Activated CD8-positive, alpha-beta memory T cell treated with anti-CD3 and anti-CD28 coated beads, Interleukin-2, amount 50 U/mL, for 4 hours (primary cell): ENCODE measurements at regions not wholly inside any gene's neighbourhood (a gene's known extent, or its start where the extent isn't known, plus 50 kb on each side); places are given as distances from the start of the nearest gene placed in this dataset.

Source experiments
- DNase-seq: peaks from one replicate; pipeline ENCODE4 v3.0.0-alpha.2; 2020

DNA sequence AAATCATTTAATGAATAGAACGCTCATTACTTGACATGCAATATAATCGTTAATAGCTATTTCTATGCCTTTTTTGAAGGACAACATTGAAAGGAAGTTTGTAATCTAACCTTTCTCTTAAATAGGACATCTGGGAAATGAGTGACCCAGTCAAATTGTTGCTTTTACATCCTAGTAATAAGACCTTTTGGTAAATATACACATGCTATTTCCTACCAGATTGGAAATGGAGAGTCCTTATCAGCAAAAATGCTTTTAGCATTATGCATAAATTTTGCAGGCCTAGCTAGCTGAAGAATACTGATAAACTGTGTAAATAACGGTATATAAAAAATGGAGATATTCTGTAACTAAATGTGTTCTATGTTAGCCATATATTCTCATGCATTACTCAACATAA is 567.3 kb upstream of the DSEL start:
- no peak for DNase-seq

DNA sequence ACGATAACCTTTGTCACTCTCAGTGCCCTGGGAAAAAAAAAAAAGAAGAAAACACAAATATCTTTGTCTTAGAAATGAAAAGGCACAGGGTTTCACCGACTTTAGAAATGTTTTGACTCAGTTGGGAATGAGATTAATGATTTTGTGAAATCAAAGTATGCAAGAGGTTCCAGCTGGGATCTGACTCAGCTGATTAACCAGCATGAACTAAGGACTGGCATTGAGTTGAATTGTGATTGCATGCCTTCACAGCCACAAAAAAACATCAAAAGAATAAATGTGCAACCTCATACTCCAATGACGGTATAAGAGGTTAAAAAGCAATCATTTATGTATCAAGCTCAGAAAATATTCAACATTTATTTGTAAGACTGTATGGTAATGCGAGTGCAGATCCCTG is 566.6 kb upstream of the DSEL start:
- no peak for DNase-seq

DNA sequence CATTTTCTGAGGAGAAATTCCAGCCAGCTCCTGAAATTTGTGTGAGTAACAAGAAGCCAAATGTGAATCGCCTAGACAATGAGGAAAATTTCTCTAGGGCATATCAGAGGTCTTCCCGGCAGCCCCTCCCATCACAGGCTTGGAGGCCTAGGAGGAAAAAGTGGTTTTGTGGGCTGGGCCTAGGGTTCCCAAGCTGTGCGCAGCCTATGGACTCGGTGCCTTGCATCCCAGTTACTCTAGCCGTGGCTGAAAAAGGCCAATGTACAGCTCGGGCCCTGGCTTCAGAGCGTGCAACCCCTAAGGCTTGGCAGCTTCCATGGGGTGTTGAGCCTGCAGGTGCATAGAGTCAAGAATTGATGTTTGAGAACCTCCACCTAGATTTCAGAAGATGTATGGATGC is 556.2 kb upstream of the DSEL start:
- DNase-seq = no peak

DNA sequence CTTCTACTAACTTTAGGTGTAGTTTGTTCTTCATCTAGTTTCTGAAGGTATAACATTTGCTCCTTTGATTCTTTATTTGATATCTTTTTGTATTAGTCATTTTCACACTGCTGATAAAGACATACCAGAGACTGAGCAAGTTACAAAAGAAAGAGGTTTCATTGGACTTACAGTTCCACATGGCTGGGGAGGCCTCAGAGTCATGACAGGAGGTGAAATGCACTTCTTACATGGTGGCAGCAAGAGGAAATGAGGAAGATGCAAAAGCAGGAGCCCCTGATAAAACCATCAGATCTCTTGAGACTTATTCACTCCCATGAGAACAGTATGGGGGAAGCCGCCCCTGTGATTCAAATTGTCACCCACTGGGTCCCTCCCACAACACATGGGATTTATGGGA is 544.4 kb upstream of the DSEL start:
- DNase-seq = no peak

DNA sequence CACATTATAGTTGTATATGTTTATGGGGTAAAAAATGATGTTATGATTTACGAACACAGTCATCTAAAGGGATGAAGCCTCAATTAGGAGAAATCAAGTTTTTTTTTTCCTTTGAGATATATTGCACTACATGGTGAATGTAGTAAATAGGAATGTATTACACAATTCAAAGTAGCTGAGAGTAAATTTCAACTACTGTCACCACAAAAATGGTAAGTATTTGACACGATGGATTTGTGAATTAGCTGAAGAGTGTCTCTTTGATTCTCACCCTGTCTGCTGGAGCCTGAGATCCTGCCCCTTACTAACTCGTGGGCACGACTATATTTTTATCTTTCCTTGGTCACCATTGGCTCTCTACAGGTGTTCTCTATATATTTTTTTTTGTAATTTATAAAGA is 540.4 kb upstream of the DSEL start:
- DNase-seq = no peak

DNA sequence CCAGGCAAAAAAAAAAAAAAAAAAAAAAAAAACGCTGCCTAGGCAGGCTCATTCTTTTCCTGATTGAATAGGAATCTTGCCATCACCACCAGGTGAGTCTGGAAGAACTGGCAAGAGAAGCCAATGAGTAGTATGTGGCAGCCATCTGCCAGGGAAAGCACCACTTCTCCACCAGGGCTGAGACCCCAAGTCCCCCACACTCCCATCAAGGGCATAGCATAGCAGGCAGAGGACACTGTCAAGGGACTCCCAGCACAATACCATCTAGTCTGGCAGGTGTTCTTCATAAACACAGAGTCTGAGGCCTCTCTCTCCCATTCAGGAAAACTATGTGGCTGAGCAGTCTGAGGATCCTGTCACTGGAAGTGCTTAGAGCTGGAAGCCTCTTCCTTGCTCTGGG is 538.1 kb upstream of the DSEL start:
- no peak for DNase-seq

DNA sequence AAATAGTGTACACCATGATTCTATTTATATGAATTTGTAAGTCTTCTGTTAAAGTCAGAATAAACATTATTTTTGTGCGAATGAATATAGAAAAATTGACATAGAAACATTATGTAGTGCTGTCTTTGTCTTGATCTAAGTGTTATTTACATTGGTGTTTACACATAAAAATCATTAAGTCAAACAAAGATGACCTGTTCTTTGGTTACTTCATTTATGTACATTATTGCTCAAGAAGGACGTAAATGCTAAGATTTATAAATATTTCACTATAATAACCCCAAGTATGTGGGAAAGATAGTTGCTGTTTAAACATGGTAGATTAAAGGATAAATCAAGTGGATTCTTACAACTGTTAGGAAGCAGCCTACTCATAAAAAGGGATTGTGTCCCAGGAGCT is 536.8 kb upstream of the DSEL start:
- no peak for DNase-seq

DNA sequence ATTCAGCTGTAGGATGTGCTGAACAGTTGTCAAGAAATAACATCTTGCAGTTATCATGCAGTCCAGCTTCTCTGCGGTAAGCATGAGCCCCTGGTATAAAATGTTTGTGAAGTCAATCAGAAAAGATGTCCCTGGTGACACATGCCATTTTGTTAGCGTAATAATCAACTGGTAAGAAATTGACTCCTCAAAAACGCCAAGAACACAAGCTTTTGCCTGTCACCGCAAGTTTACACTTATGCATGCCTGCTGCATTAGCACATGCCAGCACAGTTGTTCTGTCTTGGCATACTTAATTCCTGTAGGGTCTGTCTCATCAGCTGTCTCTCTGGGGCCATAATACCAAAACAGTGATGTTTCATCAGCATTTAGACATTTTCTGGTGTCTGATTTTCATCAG is 524.8 kb upstream of the DSEL start:
- DNase-seq = no peak

DNA sequence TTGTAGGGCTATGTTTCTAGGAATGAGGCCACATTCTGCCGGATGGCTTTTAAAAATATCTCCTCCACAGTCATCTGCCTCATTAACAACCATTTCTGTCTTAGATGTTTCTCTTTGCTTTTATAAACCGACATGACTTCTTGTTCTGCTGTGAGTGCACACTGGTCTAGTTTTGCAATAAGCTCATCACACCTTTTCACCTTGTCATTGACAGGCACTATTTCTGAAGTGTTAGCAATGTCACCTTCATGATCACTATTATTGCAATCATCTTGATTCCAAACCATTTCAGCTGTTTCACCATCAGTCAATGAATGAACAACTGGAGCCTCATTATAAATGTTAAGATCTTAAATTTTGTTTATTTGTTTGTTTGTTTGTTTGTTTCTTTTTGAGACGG is 523.7 kb upstream of the DSEL start:
- no peak for DNase-seq

DNA sequence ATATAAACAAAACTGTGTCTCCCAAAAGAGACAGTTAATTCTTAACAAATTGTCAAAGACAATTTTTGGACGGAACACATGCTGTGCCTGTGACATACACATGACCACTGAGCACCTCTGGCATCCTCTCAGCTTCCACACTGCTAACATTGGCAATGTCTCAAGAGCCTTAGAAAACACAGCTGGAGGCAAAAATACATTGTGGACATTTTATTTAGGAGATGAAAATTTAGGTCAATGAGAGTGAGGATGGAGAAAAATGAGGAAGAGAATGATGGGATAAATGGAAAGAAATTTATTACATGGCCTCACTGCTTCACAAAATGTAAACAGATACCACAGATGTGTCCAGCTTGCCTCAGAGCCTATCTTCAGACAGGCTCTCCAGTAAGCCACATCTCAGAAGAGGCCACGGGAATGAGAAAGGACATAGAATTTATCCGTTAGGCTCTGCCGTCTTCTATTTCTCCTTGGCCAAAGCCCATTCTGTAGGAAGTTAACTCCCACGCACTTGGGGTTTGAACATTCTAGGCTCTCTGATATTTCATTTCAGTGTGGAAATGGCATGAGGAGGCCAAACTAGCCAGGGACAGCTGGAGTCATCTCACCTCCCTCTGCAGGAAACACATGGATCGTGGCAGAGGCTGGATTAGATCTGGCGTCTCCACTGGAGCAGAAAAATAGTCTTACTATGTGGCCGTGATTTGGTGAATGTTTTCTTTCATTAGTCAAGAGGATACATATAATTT is 519.4 kb upstream of the DSEL start:
- no peak for DNase-seq

DNA sequence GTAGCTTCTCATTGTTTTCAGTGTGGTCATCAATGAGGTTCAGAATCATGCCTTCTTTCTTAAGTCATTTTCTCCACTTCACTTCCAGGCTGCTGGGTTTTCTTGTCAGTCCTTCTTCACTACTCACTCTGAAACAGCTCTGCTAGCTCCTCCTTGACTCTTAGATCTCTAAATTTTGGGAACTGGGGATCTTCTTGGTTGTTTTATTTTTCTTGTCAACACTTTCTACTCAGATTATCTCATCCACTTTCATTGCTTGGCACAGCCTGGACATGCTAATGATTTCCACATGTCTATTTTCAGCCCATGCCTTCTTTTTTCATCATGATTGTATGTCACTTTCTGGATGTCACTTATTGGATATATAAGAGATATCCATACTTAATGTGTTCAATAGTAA is 517.8 kb upstream of the DSEL start:
- DNase-seq = no peak

DNA sequence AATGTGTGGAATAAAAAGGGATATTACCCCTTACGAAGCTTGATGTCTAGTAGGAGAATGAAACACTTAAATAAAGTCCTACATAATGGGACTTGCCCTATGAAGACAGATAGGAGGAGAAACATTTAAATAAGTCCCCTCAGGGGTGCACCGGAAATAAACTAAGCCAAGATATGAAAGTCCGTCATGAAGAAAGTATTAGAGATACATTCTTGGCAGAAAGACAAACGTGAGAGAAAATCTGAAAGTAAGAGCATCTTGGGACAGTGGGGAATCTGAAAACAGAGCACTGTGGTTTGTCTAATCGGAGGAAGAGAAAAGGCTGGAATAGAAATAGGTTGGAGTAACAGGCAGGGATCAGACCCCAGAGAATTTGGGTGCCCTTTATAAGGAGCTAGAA is 516.9 kb upstream of the DSEL start:
- no peak for DNase-seq

DNA sequence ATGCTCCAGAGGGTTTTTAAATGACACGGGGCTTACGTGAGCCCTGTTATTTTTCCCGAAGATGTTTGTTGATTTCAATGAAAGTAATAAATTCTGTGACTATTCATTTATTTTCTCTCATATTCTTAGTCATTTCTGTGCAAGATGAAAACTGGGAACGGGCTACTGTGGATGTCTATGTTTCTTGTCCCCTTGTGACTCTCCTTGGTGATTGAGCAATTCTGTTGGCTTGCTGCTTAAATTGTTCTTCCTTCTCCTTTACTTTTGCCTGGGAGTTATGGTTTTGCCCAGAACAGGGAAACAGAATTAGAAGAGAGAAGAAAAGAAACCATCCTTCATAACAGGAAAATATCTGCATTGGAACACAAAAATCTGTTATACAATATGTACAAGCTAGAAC is 508.2 kb upstream of the DSEL start:
- DNase-seq = no peak

DNA sequence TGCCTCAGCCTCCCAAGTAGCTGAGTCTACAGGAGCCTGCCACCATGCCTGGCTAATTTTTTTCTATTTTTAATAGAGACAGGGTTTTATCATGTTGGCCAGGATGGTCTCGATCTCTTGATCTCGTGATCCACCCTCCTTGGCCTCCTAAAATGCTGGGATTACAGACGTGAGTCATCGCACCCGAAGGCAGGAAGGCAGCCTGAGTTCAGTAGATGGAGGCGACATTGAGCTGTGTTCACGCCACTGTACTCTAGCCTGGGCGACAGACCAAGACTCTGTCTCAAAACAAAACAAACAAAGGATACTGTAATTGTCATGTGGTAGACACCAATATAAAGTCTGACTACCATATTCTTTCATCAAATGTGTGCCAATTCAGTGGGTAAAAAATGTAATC is 500.9 kb upstream of the DSEL start:
- DNase-seq = no peak

DNA sequence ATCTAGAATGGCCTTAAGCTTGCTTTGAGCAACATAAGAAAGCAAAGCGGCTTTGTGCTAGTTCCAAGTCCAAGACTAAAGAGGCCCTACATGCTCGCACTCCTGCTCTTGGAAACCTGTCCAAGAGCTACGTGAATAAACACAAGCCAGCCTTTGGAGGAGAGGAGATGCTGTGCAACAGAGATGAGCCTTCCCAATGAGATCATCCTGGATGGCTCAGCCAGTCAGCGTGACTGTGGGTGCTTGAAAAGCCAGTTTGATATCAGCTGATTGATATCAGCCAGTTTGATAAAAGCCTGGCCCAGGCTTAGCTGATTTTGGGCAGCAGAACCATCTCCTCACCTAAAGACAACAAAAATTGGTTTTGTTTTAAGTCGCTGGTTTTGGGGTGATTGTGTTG is 481.0 kb upstream of the DSEL start:
- no peak for DNase-seq

DNA sequence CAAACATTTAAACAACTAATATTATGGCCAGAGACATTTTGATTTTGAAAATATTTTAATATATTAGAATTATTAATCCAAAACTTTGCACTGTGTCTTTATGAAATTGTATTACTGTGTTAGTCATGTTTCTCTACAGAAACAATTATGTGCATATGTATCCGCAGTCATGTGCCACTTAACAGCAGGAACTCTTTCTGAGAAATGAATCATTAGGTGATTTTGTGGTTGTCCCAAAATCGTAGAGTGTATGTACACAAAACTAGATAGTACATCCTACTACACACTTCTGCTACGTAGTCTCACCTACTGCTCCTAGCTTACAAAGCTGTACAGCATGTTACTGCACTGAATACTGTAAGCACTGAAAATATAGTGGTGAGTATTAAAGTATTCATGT is 479.2 kb upstream of the DSEL start:
- no peak for DNase-seq

DNA sequence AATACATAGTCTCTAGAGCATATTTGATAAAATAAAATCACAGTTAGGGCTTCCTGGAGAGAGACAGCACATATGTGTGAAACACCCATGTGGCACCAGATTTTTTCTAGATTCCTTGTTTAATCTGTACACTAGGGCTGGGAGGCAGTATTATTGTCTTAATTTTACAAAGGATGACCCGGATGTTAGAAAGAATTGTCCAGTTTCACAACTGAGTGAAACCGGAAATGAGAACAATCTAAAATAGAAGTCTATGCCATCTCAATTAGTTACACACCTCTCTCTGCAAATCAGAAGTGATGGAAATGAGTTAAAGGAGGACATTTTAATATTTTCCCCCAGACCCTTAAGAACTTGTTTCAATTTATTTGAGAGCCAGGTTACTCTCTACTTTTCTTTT is 463.7 kb upstream of the DSEL start:
- no peak for DNase-seq

DNA sequence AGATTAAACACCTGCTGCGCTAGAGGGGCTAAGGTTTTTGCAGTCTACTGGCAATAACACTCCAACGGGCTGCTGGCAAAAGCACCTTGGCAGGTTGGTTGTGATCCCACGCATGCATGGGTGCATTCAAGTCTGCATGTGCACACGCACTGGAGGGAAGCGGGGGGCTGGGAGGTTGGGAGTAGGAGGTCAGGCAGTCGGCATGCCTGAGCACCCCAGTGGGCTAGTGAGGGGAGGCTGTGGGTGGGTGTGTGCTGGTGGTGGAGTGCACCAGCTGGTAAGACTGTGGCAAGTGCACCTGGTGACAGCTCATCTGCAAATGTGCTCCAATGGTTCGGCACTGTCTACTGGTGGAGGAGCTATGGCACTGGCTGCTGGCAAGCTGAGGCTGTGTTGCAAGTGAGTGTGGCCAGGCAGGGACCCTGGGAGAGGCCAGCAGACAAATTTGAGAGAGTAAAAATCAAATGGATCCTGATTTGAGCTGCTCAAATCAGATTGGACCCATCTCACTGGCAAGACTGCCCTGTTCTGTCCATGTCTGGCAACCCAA is 460.6 kb upstream of the DSEL start:
- DNase-seq = no peak

DNA sequence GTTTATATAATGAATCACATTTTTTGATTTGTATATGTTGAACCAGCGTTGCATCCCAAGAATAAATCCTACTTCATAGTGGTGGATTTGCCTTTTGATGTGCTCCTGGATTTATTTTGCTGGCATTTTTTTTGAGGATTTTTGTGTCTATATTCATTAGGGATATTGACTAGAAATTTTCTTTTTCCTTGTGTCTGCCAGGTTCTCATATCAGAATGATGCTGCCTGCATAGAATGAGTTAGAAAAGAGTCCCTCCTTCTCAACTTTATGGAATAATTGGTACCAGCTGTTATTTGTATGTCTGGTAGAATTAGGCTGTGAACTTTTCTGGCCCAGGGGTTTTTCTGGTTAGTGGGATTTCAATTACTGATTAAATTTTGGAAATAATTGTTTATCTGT is 457.4 kb upstream of the DSEL start:
- DNase-seq = no peak

DNA sequence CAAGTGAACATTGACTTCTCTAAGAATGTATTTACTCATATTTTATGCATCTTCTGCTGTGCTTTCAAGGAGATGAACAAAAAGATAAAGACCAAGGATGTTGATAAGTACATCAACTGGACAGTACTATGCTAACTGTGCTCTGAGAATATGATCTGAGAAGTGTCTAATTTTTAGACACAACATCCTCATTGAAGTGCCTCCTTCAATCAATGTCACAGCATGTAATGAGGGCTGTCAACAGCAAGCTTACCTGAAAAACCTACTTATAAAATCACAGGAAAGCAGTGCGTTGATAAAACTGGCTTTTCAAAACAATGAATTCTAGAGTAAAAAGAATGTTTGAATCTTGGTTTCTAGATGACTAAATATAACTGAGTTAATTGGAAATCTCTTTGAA is 452.9 kb upstream of the DSEL start:
- DNase-seq = no peak

DNA sequence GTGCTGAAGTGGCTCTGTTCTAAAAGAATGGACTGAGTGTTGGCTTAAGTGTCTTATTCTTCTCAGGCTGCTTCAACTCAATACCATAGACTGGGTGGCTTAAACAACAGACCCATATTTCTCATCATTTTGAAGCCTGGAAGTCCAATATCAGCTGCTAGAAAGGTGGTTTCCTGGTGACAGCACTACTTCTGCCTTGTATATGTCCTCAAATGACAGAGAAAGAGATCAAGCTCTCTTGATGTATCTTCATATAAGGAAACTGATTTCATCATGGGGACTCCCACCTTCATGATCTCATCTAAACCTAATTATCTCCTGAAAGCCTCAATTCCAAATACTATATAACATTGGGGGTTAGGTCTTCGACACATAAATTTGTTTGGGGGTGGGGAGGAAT is 449.7 kb upstream of the DSEL start:
- DNase-seq = no peak

DNA sequence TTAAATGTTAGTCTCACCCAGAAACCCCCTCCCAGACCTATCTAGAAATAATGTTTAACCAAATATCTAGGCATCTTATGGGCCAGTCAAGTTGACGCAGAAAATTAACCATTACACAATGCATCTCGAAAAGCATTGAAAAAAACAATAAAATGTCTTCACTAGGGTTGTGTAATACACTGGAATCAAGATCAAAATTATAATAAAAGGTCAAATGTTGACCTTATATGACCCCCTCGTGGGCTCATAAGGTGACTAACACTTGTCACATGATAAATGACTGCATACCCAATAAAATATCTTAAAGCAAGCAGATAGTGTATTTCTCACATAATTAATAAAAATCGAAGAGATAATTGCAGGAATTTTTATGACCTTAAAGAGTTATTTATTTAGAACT is 447.9 kb upstream of the DSEL start:
- DNase-seq = no peak

DNA sequence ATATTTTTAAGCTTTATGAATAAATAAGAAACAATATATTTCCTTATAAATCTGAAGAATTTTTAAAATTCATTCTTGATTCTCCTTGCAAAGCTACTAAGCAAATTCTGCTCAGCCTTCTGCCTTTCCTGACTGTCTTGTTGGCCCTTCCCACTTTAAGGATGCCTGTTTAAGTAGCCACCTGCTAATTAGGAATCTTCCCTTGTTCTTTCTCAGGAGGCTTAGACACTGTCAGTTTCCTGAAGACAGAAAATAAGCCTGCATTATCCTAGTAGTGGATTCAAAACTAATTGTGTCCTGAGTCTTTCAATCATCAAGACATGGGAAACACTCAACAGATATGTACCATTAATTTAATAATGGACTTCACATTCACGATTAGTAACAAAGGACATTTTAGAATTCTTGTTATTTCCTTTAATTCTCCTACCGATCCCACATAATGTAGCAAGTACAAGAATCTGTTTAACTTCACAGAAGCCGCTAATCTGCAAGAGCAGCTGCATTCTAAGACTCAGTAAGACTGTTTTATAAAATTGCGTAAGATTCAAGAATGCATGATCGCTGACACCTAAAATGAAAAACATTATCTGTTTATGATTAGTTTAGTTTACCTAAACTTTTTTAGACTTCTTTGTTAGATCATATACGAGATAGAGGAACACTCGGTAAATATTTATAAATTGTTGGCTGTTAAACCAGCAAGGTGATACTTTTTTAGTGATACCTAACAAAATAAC is 445.4 kb upstream of the DSEL start:
- DNase-seq = no peak

DNA sequence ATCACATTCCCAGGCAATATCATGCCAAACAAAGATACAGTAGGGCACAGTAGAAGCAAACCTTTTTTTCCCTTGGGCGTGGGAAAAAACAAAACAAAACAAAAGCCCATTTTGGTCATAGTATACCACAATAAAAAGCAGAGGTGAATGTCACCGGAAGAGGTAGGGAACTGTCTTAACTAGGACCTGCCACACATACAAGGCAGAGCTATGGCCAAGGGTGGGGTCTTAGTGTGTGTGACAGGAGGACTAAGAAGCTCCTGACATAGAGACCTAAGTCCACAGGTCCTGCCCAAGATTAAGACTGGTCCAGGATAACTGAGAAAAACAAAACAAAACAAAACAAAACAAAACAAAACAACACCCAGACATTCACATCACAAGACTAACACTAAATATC is 441.2 kb upstream of the DSEL start:
- DNase-seq = no peak

DNA sequence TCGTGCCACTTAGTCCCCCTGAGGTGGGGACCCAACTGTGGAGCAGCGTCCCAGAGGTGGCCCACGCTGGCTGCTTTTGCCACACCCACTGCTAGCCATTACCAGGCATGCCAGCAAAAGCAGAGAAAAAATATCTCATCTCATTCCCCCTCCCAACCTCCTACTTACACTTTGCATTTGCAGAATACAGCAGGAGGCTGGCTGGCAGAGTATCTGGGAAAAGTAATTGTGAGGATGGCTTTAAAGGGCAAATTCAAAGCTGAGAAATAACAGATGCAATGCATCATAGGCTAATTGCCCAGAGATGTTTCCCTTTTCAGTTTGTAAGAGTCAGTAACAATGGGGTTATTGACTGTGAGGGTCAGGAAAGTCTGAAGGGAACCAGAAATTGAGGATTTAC is 438.1 kb upstream of the DSEL start:
- no peak for DNase-seq
